ENCODE measurements at regions not wholly inside any gene's neighbourhood (a gene's known extent, or its start where the extent isn't known, plus 50 kb on each side); places are given as distances from the start of the nearest gene placed in this dataset.

DNA sequence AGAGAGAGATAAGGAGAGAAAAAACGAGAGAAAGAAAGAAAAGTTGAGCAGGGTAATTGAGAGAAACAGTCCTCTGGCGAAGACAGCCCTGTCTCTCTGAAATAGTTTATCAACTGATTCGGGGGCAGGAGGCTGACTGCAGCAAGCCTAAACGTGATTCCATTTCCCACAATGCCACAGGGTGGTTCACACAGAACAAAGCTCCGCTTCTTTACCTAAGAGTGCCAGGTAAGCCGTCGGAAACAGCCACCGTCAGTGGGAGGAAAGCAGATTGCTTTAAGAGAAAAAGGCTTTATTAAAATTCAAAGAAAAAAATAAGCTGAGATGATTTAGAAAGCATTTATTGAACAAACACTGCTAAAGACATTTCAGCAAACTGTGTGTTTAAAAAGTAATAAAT, 271.4 kb upstream of the POU3F3 start:
- TF ChIP-seq CTCF (IDR thresholded peaks at IDR 0.05) (no peak), ZFX (IDR thresholded peaks at IDR 0.05; ENCODE audit: borderline replicate concordance) (no peak)

Data from 22Rv1 (cell line).